ENCODE measurements at regions not wholly inside any gene's neighbourhood (a gene's known extent, or its start where the extent isn't known, plus 50 kb on each side); places are given as distances from the start of the nearest gene placed in this dataset.

DNA sequence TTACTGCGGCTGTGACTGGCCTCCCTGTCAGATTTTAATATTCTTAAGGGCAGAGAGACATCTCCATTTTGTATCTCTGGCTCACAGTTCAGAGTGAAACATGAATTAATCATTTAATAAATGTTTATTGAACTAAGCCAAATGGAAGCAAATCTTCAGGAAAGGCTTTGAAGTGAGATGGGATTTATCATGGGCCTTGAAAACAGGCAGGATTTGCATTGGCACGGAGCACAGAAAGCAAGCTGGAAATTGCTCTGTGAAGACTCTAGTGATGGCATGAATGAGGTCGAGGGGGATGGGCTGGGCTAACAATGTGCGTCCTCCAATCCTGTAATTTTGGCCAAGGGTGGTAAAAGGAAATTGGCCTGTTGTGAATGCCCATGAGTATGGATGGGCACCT is 369.8 kb upstream of the SOX11 start:
- DNase-seq (no peak), ATAC-seq (no peak)
- no peaks in the 10 kb centered on the region for H3K9me3 ChIP-seq (ENCODE audit: control insufficient read depth, low read length, poor library complexity, severe bottlenecking)
- Mint-ChIP-seq H3K4me3 (no peak overlapping the region), H3K36me3 (ENCODE audit: low read depth) (no peaks in the 10 kb centered on the region), H3K4me1 (no peaks in the 10 kb centered on the region), H3K27me3 (no peaks in the 10 kb centered on the region), H3K27ac (no peak overlapping the region)

DNA sequence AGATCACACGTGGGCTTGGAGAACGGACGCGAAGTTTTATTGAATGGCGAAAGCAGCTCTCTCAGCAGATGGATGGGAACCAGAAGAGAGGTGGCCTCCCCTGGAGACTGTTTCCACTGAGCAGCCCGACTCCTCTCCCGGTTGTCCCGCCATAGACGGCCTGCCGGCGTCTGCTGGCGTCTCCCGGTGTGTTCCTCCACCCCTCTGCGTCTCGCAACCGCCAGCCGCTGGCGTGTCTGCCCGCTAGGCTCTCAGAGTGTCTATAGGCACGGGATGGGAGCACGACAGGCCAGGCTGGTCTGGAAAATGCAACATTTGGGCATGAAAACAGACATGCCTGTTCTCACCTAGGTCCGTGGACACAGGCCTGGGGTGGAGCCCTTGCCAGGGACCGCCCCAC is 366.7 kb upstream of the SOX11 start:
- no peak overlapping the region for H3K4me3 Mint-ChIP-seq
- ATAC-seq (no peak), DNase-seq (no peak)
- H3K27ac Mint-ChIP-seq: no peak overlapping the region
- H3K27me3 Mint-ChIP-seq: no peaks in the 10 kb centered on the region
- H3K4me1 Mint-ChIP-seq: no peaks in the 10 kb centered on the region
- no peaks in the 10 kb centered on the region for H3K36me3 Mint-ChIP-seq (ENCODE audit: low read depth)
- H3K9me3 ChIP-seq (ENCODE audit: control insufficient read depth, low read length, poor library complexity, severe bottlenecking): no peaks in the 10 kb centered on the region

DNA sequence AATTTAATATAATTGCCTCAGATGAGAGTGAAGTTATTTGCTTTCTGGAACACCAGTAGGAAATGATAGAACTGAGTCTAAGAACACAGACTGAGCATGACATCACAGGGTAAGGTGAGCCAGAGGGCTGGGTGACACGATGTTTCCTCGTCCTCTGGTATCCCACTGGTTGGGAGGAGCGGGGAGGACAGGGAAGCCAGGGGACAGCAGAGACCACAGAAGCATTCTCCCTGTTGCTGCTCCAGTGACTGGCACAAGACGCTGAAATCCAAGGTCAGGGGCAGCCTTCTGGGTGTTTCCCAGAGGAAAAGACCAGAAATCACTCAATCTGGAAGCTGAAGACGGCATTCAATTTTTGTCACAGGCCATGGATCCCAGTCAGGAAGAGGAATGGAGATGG is 363.4 kb upstream of the SOX11 start:
- Mint-ChIP-seq H3K27ac (no peak overlapping the region), H3K4me1 (no peaks in the 10 kb centered on the region), H3K27me3 (no peaks in the 10 kb centered on the region), H3K4me3 (no peak overlapping the region), H3K36me3 (ENCODE audit: low read depth) (no peaks in the 10 kb centered on the region)
- no peaks in the 10 kb centered on the region for H3K9me3 ChIP-seq (ENCODE audit: control insufficient read depth, low read length, poor library complexity, severe bottlenecking)
- DNase-seq (no peak), ATAC-seq (no peak)

DNA sequence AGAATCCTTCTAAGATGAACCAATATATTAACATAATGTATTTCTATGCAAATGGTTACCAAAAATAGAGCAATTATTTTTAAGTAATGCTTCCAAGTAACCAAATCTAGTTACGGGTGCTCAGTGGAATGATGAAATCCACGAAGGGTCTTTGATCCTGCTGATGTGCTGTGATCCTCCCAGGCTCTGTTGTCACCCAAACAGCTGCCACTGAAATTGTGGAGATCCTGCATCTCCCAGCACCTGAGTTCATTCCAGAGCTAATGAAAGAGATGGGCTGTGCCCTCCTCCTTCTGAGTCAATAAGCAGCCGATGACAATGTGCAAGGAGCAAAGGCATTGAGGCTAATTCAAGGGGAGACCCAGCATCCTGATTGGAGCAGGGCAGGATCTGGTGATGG is 362.4 kb upstream of the SOX11 start:
- no peaks in the 10 kb centered on the region for H3K27me3 Mint-ChIP-seq
- H3K4me3 Mint-ChIP-seq: no peak overlapping the region
- H3K9me3 ChIP-seq (ENCODE audit: control insufficient read depth, low read length, poor library complexity, severe bottlenecking): no peaks in the 10 kb centered on the region
- no peak overlapping the region for H3K27ac Mint-ChIP-seq
- H3K4me1 Mint-ChIP-seq: no peaks in the 10 kb centered on the region
- DNase-seq (no peak), ATAC-seq (no peak)
- H3K36me3 Mint-ChIP-seq (ENCODE audit: low read depth): no peaks in the 10 kb centered on the region

DNA sequence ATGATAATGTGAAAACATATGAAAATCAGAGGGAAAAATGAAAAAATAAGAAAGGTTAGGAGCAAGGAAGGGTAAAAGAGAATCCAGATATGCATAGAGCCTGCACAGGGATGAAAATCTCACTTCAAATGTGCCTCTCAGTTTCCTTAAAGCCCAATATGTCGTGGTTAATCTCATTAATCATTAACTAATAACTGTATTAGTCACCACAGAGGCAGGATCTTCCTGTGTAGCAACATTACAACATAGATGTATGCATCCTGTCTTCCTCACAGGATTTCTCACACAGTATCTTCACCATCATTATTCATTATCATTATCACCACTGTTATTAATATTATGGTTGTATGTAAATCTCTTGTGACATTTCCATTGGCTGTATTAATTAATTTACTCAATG is 361.2 kb upstream of the SOX11 start:
- no peak for ATAC-seq
- no peaks in the 10 kb centered on the region for H3K36me3 Mint-ChIP-seq (ENCODE audit: low read depth)
- no peaks in the 10 kb centered on the region for H3K4me1 Mint-ChIP-seq
- no peaks in the 10 kb centered on the region for H3K27me3 Mint-ChIP-seq
- H3K27ac Mint-ChIP-seq: no peak overlapping the region
- H3K9me3 ChIP-seq (ENCODE audit: control insufficient read depth, low read length, poor library complexity, severe bottlenecking): no peaks in the 10 kb centered on the region
- H3K4me3 Mint-ChIP-seq: no peak overlapping the region
- DNase-seq: no peak

DNA sequence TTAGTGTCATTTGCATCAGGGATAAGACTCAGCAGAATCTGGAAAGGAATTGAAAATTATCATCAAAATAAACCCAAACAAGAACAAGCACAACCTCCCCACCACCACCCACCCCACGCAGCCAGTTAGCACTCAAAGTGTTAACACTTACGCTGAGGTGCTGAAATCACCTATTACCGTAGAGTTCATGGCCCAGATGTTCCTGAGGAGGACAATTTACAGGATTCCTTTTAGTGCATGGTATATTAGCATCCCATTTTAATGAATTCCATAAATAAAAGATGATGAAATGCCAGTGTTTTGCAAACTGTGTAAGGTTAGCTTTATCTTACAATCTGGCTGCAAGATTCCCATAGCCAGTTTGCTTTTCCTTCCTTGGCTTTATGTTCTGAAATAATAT is 359.3 kb upstream of the SOX11 start:
- H3K4me1 Mint-ChIP-seq: no peaks in the 10 kb centered on the region
- H3K36me3 Mint-ChIP-seq (ENCODE audit: low read depth): no peaks in the 10 kb centered on the region
- DNase-seq (no peak), ATAC-seq (no peak)
- no peak overlapping the region for H3K27ac Mint-ChIP-seq
- no peaks in the 10 kb centered on the region for H3K27me3 Mint-ChIP-seq
- no peak overlapping the region for H3K4me3 Mint-ChIP-seq
- H3K9me3 ChIP-seq (ENCODE audit: control insufficient read depth, low read length, poor library complexity, severe bottlenecking): no peaks in the 10 kb centered on the region

DNA sequence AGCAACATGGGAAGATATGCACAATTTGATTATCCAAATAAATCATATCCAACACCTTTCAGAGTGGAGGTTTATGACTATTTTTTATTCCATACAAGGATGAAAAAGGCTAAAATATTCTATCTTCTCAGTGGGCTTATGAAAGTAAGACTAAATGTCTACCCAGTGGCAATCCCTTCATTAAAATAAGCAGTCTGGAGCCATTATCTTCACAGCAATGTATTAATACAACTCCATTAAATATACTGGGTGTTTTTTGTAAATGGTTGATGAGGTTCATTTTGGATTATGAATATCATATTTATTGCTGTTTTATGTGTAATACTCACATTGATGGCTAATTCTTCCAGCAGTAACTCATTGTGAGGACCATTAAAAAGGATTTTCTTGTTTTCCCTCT is 352.7 kb upstream of the SOX11 start:
- H3K27ac Mint-ChIP-seq: no peak overlapping the region
- H3K9me3 ChIP-seq (ENCODE audit: control insufficient read depth, low read length, poor library complexity, severe bottlenecking): no peaks in the 10 kb centered on the region
- no peaks in the 10 kb centered on the region for H3K4me1 Mint-ChIP-seq
- no peak for DNase-seq
- no peak overlapping the region for H3K4me3 Mint-ChIP-seq
- no peaks in the 10 kb centered on the region for H3K27me3 Mint-ChIP-seq
- H3K36me3 Mint-ChIP-seq (ENCODE audit: low read depth): no peaks in the 10 kb centered on the region
- ATAC-seq: no peak

DNA sequence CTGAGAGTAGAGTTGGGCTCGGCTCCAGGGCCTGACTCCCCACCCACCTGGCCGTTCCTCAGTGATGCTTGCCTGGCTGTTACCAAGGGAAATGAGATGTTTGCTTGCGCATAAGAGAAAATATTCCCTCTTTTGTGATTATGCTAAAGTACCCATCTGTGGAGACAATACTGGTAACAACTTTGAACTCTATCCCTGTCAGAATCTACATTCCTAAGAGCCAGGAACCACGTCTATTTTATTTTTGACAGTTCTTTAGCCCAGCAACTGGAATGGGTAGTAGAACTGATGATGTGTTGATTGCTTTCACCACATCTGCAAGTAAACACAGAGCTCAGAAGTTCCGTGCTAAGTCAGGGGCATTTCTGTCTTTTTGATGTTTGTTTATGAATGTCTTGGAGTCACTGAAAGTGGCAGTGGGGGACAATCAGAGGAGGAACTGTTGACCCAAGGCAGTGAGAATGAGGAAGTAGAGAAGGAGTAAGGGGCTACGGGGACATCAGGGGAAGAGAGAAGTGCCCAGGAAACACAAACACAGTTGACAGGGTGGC is 348.3 kb upstream of the SOX11 start:
- no peaks in the 10 kb centered on the region for H3K9me3 ChIP-seq (ENCODE audit: control insufficient read depth, low read length, poor library complexity, severe bottlenecking)
- no peak for DNase-seq
- ATAC-seq: no peak
- Mint-ChIP-seq H3K27me3 (no peaks in the 10 kb centered on the region), H3K4me3 (no peak overlapping the region), H3K27ac (no peak overlapping the region), H3K4me1 (no peaks in the 10 kb centered on the region), H3K36me3 (ENCODE audit: low read depth) (no peaks in the 10 kb centered on the region)

DNA sequence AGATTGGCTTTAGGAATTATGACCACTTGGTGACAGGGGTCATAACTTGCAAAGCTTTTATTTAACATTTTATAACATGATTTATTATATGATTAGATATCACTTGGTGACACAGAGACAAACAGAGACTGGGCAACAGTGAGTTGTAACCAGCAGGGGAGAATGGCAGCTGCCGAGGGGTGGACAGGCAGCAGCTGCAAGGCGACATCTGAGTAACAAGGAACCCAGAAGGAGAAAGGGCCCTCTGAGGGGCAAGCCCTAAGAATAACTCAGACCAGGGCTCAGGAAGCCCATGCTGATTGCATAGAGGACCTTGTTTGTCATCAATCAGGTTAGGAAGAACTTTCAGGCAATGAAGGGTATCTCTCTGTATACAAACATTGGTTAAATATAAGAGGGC is 339.9 kb upstream of the SOX11 start:
- no peaks in the 10 kb centered on the region for H3K9me3 ChIP-seq (ENCODE audit: control insufficient read depth, low read length, poor library complexity, severe bottlenecking)
- no peak for DNase-seq
- Mint-ChIP-seq H3K4me1 (no peaks in the 10 kb centered on the region), H3K27me3 (no peaks in the 10 kb centered on the region), H3K4me3 (no peak overlapping the region), H3K27ac (no peak overlapping the region), H3K36me3 (ENCODE audit: low read depth) (no peaks in the 10 kb centered on the region)
- no peak for ATAC-seq

DNA sequence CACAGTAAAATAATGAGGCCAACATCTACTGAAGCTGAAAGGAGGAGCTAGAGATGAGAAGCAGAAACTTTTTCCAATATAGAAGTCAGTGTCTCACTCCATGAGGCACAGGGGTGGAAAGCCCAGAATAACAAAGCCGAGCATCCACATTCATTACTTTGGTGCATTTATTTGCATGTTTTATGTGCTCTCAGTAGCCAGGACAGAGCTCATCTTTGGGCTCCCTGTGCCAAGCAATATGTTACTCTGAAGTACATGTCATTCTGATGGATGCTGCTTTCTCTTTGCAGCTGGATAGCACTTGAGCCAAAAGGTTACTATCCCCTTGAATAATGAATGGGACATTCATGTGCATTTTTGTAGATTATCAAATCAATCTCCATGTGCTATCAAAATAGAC is 338.6 kb upstream of the SOX11 start:
- no peaks in the 10 kb centered on the region for H3K36me3 Mint-ChIP-seq (ENCODE audit: low read depth)
- H3K27ac Mint-ChIP-seq: no peak overlapping the region
- no peak for DNase-seq
- H3K4me1 Mint-ChIP-seq: no peaks in the 10 kb centered on the region
- H3K4me3 Mint-ChIP-seq: no peak overlapping the region
- H3K9me3 ChIP-seq (ENCODE audit: control insufficient read depth, low read length, poor library complexity, severe bottlenecking): no peaks in the 10 kb centered on the region
- H3K27me3 Mint-ChIP-seq: no peaks in the 10 kb centered on the region
- ATAC-seq: no peak

DNA sequence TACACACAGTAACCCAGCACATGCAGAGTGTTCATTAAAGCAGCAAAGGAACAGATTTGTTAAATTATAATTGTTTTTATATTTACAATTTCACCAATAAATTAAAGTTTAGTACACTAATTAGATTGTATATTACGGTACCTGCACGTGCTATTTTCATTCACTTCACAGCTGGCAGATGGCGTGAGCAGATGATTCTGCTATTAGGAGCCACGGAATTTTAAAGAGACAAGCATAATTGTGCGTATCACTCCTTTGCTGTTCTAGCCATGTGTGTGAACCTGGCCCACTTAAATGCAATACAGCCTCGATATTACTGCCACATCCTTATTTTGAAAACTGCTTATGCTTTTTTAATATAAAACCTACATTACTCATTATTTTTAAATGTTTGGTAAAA is 332.8 kb upstream of the SOX11 start:
- Mint-ChIP-seq H3K27ac (no peak overlapping the region), H3K4me3 (no peak overlapping the region), H3K4me1 (no peaks in the 10 kb centered on the region), H3K36me3 (ENCODE audit: low read depth) (no peaks in the 10 kb centered on the region), H3K27me3 (no peaks in the 10 kb centered on the region)
- DNase-seq (no peak), ATAC-seq (no peak)
- H3K9me3 ChIP-seq (ENCODE audit: control insufficient read depth, low read length, poor library complexity, severe bottlenecking): no peaks in the 10 kb centered on the region

DNA sequence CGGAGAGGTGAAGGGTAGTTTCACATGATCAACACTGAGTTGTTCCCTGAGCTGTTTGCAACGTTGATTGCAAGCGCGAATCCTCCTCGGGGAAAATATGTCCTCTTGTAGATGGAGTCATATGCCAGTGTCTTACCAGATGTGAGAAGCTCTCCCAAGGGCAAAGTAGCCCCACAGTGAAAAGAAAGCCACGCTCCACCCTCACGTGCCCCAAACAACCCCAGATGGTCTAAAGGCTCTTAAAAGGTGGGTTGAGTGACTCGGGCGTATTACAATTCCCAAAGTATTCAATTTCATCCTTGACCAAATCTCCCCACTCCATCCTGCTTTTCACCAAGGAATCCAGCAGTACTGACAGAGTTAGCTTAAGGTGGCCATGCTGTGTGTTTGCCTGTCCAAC is 332.1 kb upstream of the SOX11 start:
- DNase-seq (no peak), ATAC-seq (no peak)
- H3K27me3 Mint-ChIP-seq: no peaks in the 10 kb centered on the region
- H3K36me3 Mint-ChIP-seq (ENCODE audit: low read depth): no peaks in the 10 kb centered on the region
- H3K4me3 Mint-ChIP-seq: no peak overlapping the region
- H3K4me1 Mint-ChIP-seq: no peaks in the 10 kb centered on the region
- H3K27ac Mint-ChIP-seq: no peak overlapping the region
- no peaks in the 10 kb centered on the region for H3K9me3 ChIP-seq (ENCODE audit: control insufficient read depth, low read length, poor library complexity, severe bottlenecking)

DNA sequence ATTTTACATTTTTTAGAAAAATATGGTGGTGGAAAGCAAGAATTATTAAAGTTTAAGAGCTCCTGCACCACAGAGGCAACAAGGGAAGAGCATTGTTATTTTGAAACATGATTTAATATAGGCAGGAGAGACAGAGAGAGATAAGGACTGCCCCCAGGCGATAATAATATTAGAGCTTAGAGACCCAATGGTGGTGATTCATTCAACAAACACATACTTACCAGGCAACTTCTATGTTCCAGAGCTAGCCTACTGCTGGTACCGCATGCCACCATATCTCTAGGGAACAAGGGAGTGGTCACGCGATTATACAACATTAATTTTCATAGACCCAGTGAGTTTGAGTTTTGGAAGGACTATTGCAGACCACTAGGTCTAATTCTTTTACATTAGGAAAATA is 327.8 kb upstream of the SOX11 start:
- Mint-ChIP-seq H3K27me3 (no peaks in the 10 kb centered on the region), H3K4me1 (no peaks in the 10 kb centered on the region), H3K4me3 (no peak overlapping the region), H3K36me3 (ENCODE audit: low read depth) (no peaks in the 10 kb centered on the region), H3K27ac (no peak overlapping the region)
- no peak for ATAC-seq
- DNase-seq: no peak
- H3K9me3 ChIP-seq (ENCODE audit: control insufficient read depth, low read length, poor library complexity, severe bottlenecking): no peaks in the 10 kb centered on the region

DNA sequence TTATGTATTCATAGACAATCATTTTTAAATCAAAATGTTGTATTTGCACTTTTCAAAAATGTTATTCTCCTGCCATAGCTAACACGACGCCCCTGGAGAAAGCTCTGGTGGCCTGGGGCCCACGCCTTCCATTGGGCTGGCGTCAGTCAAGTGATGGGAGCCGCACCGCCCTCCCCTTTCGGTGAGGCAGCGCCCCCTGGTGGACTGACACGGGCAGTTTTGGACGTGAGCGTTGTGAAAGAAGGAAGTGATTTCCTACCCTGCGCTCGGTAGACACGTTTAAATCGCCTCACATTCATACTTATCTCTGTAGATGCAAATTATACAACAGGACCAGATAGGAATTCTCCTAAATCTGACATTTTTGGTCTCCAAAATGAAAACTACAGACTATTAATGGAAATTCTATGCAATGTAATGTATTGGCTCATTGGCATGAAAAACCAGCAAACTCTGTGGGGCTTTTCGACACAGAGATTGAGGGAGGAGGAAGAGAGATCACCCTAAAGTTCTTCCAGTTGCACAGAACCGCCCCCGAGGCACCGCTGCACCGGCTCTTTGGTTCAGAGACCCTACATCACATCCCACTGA is 326.2 kb upstream of the SOX11 start:
- Mint-ChIP-seq H3K4me3 (no peak overlapping the region), H3K4me1 (no peaks in the 10 kb centered on the region), H3K36me3 (ENCODE audit: low read depth) (no peaks in the 10 kb centered on the region), H3K27me3 (no peaks in the 10 kb centered on the region), H3K27ac (no peak overlapping the region)
- H3K9me3 ChIP-seq (ENCODE audit: control insufficient read depth, low read length, poor library complexity, severe bottlenecking): no peaks in the 10 kb centered on the region
- ATAC-seq: no peak
- DNase-seq: no peak

Data from T-helper 17 cell (primary cell).